ENCODE measurements at regions not wholly inside any gene's neighbourhood (a gene's known extent, or its start where the extent isn't known, plus 50 kb on each side); places are given as distances from the start of the nearest gene placed in this dataset.

DNA sequence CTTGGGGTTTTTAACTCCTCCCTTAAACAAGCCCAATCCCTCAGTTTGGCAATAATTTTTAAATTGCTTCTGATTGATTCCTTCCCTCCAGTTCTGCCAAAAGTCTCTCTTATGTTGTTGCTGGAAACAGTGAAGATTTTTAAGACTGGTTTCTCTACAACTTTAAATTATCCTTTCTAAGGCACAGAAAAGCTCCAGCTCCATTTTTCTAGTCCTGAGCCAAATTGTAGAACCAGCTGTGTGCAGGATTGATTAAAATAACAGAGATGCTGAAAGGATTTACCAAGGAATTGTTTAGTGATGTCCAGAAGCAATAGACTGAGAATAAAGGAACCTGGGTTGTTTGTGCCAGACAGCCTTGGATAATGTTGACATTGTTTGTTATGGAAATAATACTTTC is 111.3 kb downstream of the NUDT12 start:
- TF ChIP-seq, protein P1, sequence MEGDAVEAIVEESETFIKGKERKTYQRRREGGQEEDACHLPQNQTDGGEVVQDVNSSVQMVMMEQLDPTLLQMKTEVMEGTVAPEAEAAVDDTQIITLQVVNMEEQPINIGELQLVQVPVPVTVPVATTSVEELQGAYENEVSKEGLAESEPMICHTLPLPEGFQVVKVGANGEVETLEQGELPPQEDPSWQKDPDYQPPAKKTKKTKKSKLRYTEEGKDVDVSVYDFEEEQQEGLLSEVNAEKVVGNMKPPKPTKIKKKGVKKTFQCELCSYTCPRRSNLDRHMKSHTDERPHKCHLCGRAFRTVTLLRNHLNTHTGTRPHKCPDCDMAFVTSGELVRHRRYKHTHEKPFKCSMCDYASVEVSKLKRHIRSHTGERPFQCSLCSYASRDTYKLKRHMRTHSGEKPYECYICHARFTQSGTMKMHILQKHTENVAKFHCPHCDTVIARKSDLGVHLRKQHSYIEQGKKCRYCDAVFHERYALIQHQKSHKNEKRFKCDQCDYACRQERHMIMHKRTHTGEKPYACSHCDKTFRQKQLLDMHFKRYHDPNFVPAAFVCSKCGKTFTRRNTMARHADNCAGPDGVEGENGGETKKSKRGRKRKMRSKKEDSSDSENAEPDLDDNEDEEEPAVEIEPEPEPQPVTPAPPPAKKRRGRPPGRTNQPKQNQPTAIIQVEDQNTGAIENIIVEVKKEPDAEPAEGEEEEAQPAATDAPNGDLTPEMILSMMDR (IDR thresholded peaks at IDR 0.05; ENCODE audit: control extremely low read depth in 1 of 3, insufficient read depth in 1 of 3, low read depth in 1 of 3, low read length in 3 of 3) = no peak
- TF ChIP-seq POLR2A (IDR thresholded peaks at IDR 0.05; ENCODE audit: control extremely low read depth in 1 of 2, low read depth in 2 of 2, low read length in 2 of 2) = no peak
